PC-9 (cell line): ENCODE measurements at regions not wholly inside any gene's neighbourhood (a gene's known extent, or its start where the extent isn't known, plus 50 kb on each side); places are given as distances from the start of the nearest gene placed in this dataset.

Source experiments
- BruUV-seq: library from RNA; stranded (reverse); fragments of 400-500 nt; replicated peaks from 2 replicates; lab custom pipeline; 2021; lab: Mats Ljungman, UMichigan
- CTCF ChIA-PET: fragments of 300-600 bp; sonication (Branson Sonifier 250); formaldehyde crosslinking; loops from one replicate; lab custom pipeline; 2022; ENCODE audit warnings: antibody characterized with exemption; lab: Charles Lee
- POLR2A ChIA-PET: fragments of 300-600 bp; sonication (Branson Sonifier 250); formaldehyde crosslinking; loops from one replicate; lab custom pipeline; 2022; ENCODE audit warnings: antibody characterized with exemption; ENCODE audit not compliant: unreplicated experiment; lab: Charles Lee
- DNase-seq, 2 experiments: peaks; one replicate each; pipeline versions ENCODE4 v3.0.0 to v3.0.0-alpha.2; 2015 to 2022; ENCODE audit warnings: mixed read lengths in 1 of 2
- H2AFZ ChIP-seq: fragments of 200-600 bp; sonication (generic); 2 replicates; pipeline ENCODE4 v1.8.1; 2017; ENCODE audit warnings: antibody characterized with exemption
- H3F3A ChIP-seq: fragments of 200-600 bp; sonication (generic); 2 replicates; pipeline ENCODE4 v1.8.1; 2017; ENCODE audit warnings: antibody characterized with exemption, mild to moderate bottlenecking, low read depth; ENCODE audit not compliant: insufficient read depth
- H3K27ac ChIP-seq: fragments of 200-600 bp; sonication (generic); 2 replicates; pipeline ENCODE4 v1.6.1; 2016; ENCODE audit warnings: mixed run types
- H3K27me3 ChIP-seq: fragments of 200-600 bp; sonication (generic); 2 replicates; pipeline ENCODE4 v1.6.1; 2016; ENCODE audit warnings: low read depth, mixed run types; ENCODE audit not compliant: insufficient read depth
- H3K36me3 ChIP-seq: fragments of 200-600 bp; sonication (generic); 2 replicates; pipeline ENCODE4 v1.6.1; 2016; ENCODE audit warnings: low read depth, mixed run types
- H3K4me1 ChIP-seq: fragments of 200-600 bp; sonication (generic); replicated peaks from 2 replicates; pipeline ENCODE4 v1.6.1; 2016; ENCODE audit warnings: mixed run types; ENCODE audit not compliant: insufficient read depth
- H3K4me2 ChIP-seq: fragments of 200-600 bp; sonication (generic); 2 replicates; pipeline ENCODE4 v1.6.1; 2017; ENCODE audit warnings: mixed run types
- H3K4me3 ChIP-seq: fragments of 200-600 bp; sonication (generic); 2 replicates; pipeline ENCODE4 v1.6.1; 2016; ENCODE audit warnings: mixed run types
- H3K79me2 ChIP-seq: fragments of 200-600 bp; sonication (generic); 2 replicates; pipeline ENCODE4 v1.6.1; 2017; ENCODE audit warnings: low read depth, mixed run types
- H3K9me2 ChIP-seq: fragments of 200-600 bp; sonication (generic); 2 replicates; pipeline ENCODE4 v1.8.1; 2017; ENCODE audit warnings: mild to moderate bottlenecking; ENCODE audit not compliant: insufficient read depth
- H3K9me3 ChIP-seq: fragments of 200-600 bp; sonication (generic); 2 replicates; pipeline ENCODE4 v1.8.1; 2016; ENCODE audit warnings: low read depth; ENCODE audit not compliant: insufficient read depth
- H4K20me1 ChIP-seq: fragments of 200-600 bp; sonication (generic); 2 replicates; pipeline ENCODE4 v1.8.1; 2017; ENCODE audit not compliant: insufficient read depth
- EZH2 ChIP-seq: fragments of 200-600 bp; sonication (generic); IDR thresholded peaks from 2 replicates; pipeline ENCODE4 v1.8.0; 2017; ENCODE audit warnings: antibody characterized with exemption, low read depth
- intact Hi-C: fragments of 100-400 bp; cut with micrococcal nuclease; formaldehyde crosslinking; loops from one replicate; pipeline ENCODE4 v1.10.0; 2022; ENCODE audit not compliant: unreplicated experiment
- TF ChIP-seq, protein P1 (sequence below): fragments of 200-600 bp; sonication (generic); conservative IDR thresholded peaks from 2 replicates; pipeline ENCODE4 v1.6.1; 2017; ENCODE audit warnings: mixed run types, antibody characterized with exemption, mild to moderate bottlenecking, moderate library complexity

- CTCF ChIA-PET: no interaction called here
- H3K9me2 ChIP-seq: no peaks in the 10 kb centered on the region
- H3K79me2 ChIP-seq: no peaks in the 10 kb centered on the region
- no peak for DNase-seq
- H3K27ac ChIP-seq: no peak overlapping the region
- H3K9me3 ChIP-seq: 0 out of 2 replicates have a peak, but pooled peaks cover 5% of the 10 kb centered on the region
- H4K20me1 ChIP-seq: no peaks in the 10 kb centered on the region
- TF ChIP-seq, protein P1, sequence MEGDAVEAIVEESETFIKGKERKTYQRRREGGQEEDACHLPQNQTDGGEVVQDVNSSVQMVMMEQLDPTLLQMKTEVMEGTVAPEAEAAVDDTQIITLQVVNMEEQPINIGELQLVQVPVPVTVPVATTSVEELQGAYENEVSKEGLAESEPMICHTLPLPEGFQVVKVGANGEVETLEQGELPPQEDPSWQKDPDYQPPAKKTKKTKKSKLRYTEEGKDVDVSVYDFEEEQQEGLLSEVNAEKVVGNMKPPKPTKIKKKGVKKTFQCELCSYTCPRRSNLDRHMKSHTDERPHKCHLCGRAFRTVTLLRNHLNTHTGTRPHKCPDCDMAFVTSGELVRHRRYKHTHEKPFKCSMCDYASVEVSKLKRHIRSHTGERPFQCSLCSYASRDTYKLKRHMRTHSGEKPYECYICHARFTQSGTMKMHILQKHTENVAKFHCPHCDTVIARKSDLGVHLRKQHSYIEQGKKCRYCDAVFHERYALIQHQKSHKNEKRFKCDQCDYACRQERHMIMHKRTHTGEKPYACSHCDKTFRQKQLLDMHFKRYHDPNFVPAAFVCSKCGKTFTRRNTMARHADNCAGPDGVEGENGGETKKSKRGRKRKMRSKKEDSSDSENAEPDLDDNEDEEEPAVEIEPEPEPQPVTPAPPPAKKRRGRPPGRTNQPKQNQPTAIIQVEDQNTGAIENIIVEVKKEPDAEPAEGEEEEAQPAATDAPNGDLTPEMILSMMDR: no peak
- no peak for TF ChIP-seq EZH2
- H3K36me3 ChIP-seq: no peaks in the 10 kb centered on the region
- no peaks in the 10 kb centered on the region for H3F3A ChIP-seq
- no TSS peak for BruUV-seq
- H2AFZ ChIP-seq: no peak overlapping the region
- no peak overlapping the region for H3K4me3 ChIP-seq
- POLR2A ChIA-PET: no interaction called here
- H3K27me3 ChIP-seq: peaks cover 95% of the 10 kb centered on the region
- no peak overlapping the region for H3K4me2 ChIP-seq
- intact Hi-C loops: no loop called here
- H3K4me1 ChIP-seq: no peaks in the 10 kb centered on the region
Measured at GRCh38 chr12:111189792-111190191, 179.1 kb downstream of the PHETA1 start.

- Histone ChIP-seq H4K20me1 (no peaks in the 10 kb centered on the region), H3K27ac (no peak overlapping the region), H3K9me2 (no peaks in the 10 kb centered on the region), H2AFZ (no peak overlapping the region), H3F3A (no peaks in the 10 kb centered on the region), H3K79me2 (no peaks in the 10 kb centered on the region), H3K27me3 (peaks cover 95% of the 10 kb centered on the region), H3K4me3 (no peak overlapping the region), H3K36me3 (no peaks in the 10 kb centered on the region), H3K9me3 (0 out of 2 replicates have a peak, but pooled peaks cover 5% of the 10 kb centered on the region), H3K4me2 (no peak overlapping the region), H3K4me1 (no peaks in the 10 kb centered on the region)
- BruUV-seq: no TSS peak
- ChIA-PET POLR2A (no interaction called here), CTCF (no interaction called here)
- DNase-seq: no peak
- TF ChIP-seq, protein P1: no peak
- no peak for TF ChIP-seq EZH2
- intact Hi-C loops: no loop called here
Measured at GRCh38 chr12:111188436-111188835, 180.5 kb downstream of the PHETA1 start.

GRCh38 chr12:111186347-111186746 lies 182.5 kb downstream of the PHETA1 start:
- Histone ChIP-seq H3K4me1 (no peaks in the 10 kb centered on the region), H3K79me2 (no peaks in the 10 kb centered on the region), H3K4me3 (no peak overlapping the region), H3K36me3 (no peaks in the 10 kb centered on the region), H3K9me3 (0 out of 2 replicates have a peak, but pooled peaks cover 5% of the 10 kb centered on the region), H3F3A (no peaks in the 10 kb centered on the region), H3K9me2 (no peaks in the 10 kb centered on the region), H3K4me2 (no peak overlapping the region), H2AFZ (no peak overlapping the region), H3K27ac (no peak overlapping the region), H3K27me3 (peaks cover 98% of the 10 kb centered on the region), H4K20me1 (no peaks in the 10 kb centered on the region)
- intact Hi-C loops: no loop called here
- CTCF ChIA-PET: no interaction called here
- no TSS peak for BruUV-seq
- POLR2A ChIA-PET: no interaction called here
- DNase-seq: no peak
- no peak for TF ChIP-seq EZH2
- TF ChIP-seq, protein P1: no peak
